PC-9 (cell line): ENCODE measurements at regions not wholly inside any gene's neighbourhood (a gene's known extent, or its start where the extent isn't known, plus 50 kb on each side); places are given as distances from the start of the nearest gene placed in this dataset.

Experiments
- CTCF ChIP-seq: fragments of 200-600 bp; sonication (generic); conservative IDR thresholded peaks from 2 replicates; pipeline ENCODE4 v1.6.1; 2017; ENCODE audit warnings: mixed run types, antibody characterized with exemption, mild to moderate bottlenecking, moderate library complexity
- EZH2 ChIP-seq: fragments of 200-600 bp; sonication (generic); IDR thresholded peaks from 2 replicates; pipeline ENCODE4 v1.8.0; 2017; ENCODE audit warnings: antibody characterized with exemption, low read depth

GRCh38 chr3:74904646-74905045, 290.2 kb upstream of the CNTN3 start:
- TF ChIP-seq CTCF = no peak
- no peak for TF ChIP-seq EZH2
